IMR-90 (cell line): ENCODE measurements at regions not wholly inside any gene's neighbourhood (a gene's known extent, or its start where the extent isn't known, plus 50 kb on each side); places are given as distances from the start of the nearest gene placed in this dataset.

Experiments used
- ATAC-seq: fragments of 200-7000 bp; cut with Tn5 transposase; 2 replicates; pipeline ENCODE4 v1.9.1; 2020; ENCODE audit warnings: low read depth, mild to moderate bottlenecking, moderate library complexity
- BruUV-seq: library from RNA; stranded (reverse); fragments of 400-500 nt; replicated peaks from 2 replicates; lab custom pipeline; 2021; lab: Mats Ljungman, UMichigan
- CTCF ChIA-PET: fragments of 300-600 bp; formaldehyde crosslinking; extraction: SDS; loops from one replicate; lab custom pipeline; 2021; ENCODE audit warnings: antibody characterized with exemption; lab: Yijun Ruan, JAX
- POLR2A ChIA-PET: fragments of 300-600 bp; sonication (Branson Sonifier 250); formaldehyde crosslinking; loops from one replicate; lab custom pipeline; 2022; ENCODE audit warnings: antibody characterized with exemption; ENCODE audit not compliant: unreplicated experiment; lab: Charles Lee
- DNase-seq: peaks from one replicate; pipeline ENCODE4 v3.0.0; 2013
- H2AFZ ChIP-seq: replicated peaks from 2 replicates; pipeline ENCODE3; 2013; ENCODE audit warnings: low read length, mild to moderate bottlenecking; ENCODE audit not compliant: poor library complexity
- H2AK5ac ChIP-seq: 2 replicates; pipeline ENCODE4 v1.6.1; 2013; ENCODE audit warnings: low read depth, low read length, inconsistent platforms
- H2AK9ac ChIP-seq: replicated peaks from 2 replicates; pipeline ENCODE3; 2013; ENCODE audit warnings: mild to moderate bottlenecking, low read depth, low read length, moderate library complexity; ENCODE audit not compliant: poor library complexity
- H2BK120ac ChIP-seq: 2 replicates; pipeline ENCODE4 v1.6.1; 2013; ENCODE audit warnings: low read depth, low read length, inconsistent platforms
- H2BK15ac ChIP-seq: 3 replicates; pipeline ENCODE4 v1.6.1; 2013; ENCODE audit warnings: low read depth, low read length, inconsistent platforms
- H2BK20ac ChIP-seq: 2 replicates; pipeline ENCODE4 v1.6.1; 2013; ENCODE audit warnings: low read depth, mild to moderate bottlenecking, inconsistent platforms, low read length, moderate library complexity
- H2BK5ac ChIP-seq: 2 replicates; pipeline ENCODE4 v1.6.1; 2013; ENCODE audit warnings: mild to moderate bottlenecking, low read depth, low read length, inconsistent platforms; ENCODE audit not compliant: poor library complexity, severe bottlenecking
- H3K14ac ChIP-seq: replicated peaks from 2 replicates; pipeline ENCODE4 v1.6.1; 2013; ENCODE audit warnings: low read depth, low read length, inconsistent platforms
- H3K18ac ChIP-seq: 2 replicates; pipeline ENCODE4 v1.6.1; 2013; ENCODE audit warnings: low read depth, low read length, control low read depth
- H3K23ac ChIP-seq: 2 replicates; pipeline ENCODE4 v1.6.1; 2013; ENCODE audit warnings: low read depth, low read length, inconsistent platforms
- H3K27ac ChIP-seq: 2 replicates; pipeline ENCODE4 v1.5.1; 2013; ENCODE audit warnings: mild to moderate bottlenecking, control low read depth, low read length; ENCODE audit not compliant: insufficient read depth
- H3K27me3 ChIP-seq: 2 replicates; pipeline ENCODE4 v1.6.1; 2013; ENCODE audit warnings: low read length; ENCODE audit not compliant: control insufficient read depth, insufficient read depth
- H3K36me3 ChIP-seq: 2 replicates; pipeline ENCODE4 v1.6.1; 2013; ENCODE audit warnings: low read length, mixed read lengths; ENCODE audit not compliant: control insufficient read depth, insufficient read depth
- H3K4ac ChIP-seq: 2 replicates; pipeline ENCODE4 v1.6.1; 2013; ENCODE audit warnings: low read depth, low read length, inconsistent platforms
- H3K4me1 ChIP-seq: 2 replicates; pipeline ENCODE4 v1.6.1; 2013; ENCODE audit warnings: low read length, mixed read lengths; ENCODE audit not compliant: control insufficient read depth, insufficient read depth
- H3K4me2 ChIP-seq: 2 replicates; pipeline ENCODE4 v1.6.1; 2013; ENCODE audit warnings: low read depth, mild to moderate bottlenecking, control low read depth, low read length, moderate library complexity
- H3K4me3 ChIP-seq: 2 replicates; pipeline ENCODE4 v1.5.1; 2013; ENCODE audit warnings: low read depth, mild to moderate bottlenecking, control low read depth, low read length, moderate library complexity; ENCODE audit not compliant: insufficient read depth
- H3K56ac ChIP-seq: 2 replicates; pipeline ENCODE4 v1.6.1; 2013; ENCODE audit warnings: low read length, inconsistent platforms; ENCODE audit not compliant: insufficient read depth; ENCODE audit errors: extremely low read depth
- H3K79me1 ChIP-seq, 2 experiments: 2 replicates each; pipeline ENCODE4 v1.6.1; 2013; ENCODE audit warnings: low read length in 2 of 2, inconsistent platforms in 1 of 2, low read depth in 1 of 2
- H3K9ac ChIP-seq: 2 replicates; pipeline ENCODE4 v1.6.1; 2013; ENCODE audit warnings: low read depth, low read length, control low read depth
- H3K9me1 ChIP-seq: 2 replicates; pipeline ENCODE4 v1.6.1; 2013; ENCODE audit warnings: low read length, inconsistent platforms; ENCODE audit not compliant: insufficient read depth
- H3K9me3 ChIP-seq: 2 replicates; pipeline ENCODE4 v1.6.1; 2013; ENCODE audit warnings: low read length; ENCODE audit not compliant: control insufficient read depth, insufficient read depth
- H4K20me1 ChIP-seq: 2 replicates; pipeline ENCODE4 v1.6.1; 2013; ENCODE audit warnings: low read length, inconsistent platforms; ENCODE audit not compliant: insufficient read depth
- H4K5ac ChIP-seq: 2 replicates; pipeline ENCODE4 v1.6.1; 2013; ENCODE audit warnings: mild to moderate bottlenecking, low read depth, low read length, control low read depth
- H4K8ac ChIP-seq, 2 experiments: 2 replicates each; pipeline ENCODE4 v1.6.1; 2013; ENCODE audit warnings: low read depth in 2 of 2, low read length in 2 of 2, control low read depth in 1 of 2, inconsistent platforms in 1 of 2
- H4K91ac ChIP-seq: 2 replicates; pipeline ENCODE4 v1.6.1; 2013; ENCODE audit warnings: low read depth, low read length, inconsistent platforms; ENCODE audit not compliant: insufficient read depth
- BHLHE40 ChIP-seq: fragments of 150-350 bp; IDR thresholded peaks from 2 replicates; pipeline ENCODE4 v1.6.1; 2016; ENCODE audit warnings: mild to moderate bottlenecking, low read depth, low read length
- CHD1 ChIP-seq: IDR thresholded peaks from 2 replicates; pipeline ENCODE4 v1.6.1; 2012; ENCODE audit warnings: low read depth, low read length, improper control_type of control experiment
- FOS ChIP-seq: fragments of 150-350 bp; IDR thresholded peaks from 2 replicates; pipeline ENCODE4 v1.6.1; 2016; ENCODE audit warnings: low read depth, low read length
- MAFK ChIP-seq: IDR thresholded peaks from 2 replicates; pipeline ENCODE4 v1.6.1; 2012; ENCODE audit warnings: low read depth, low read length, improper control_type of control experiment
- MAZ ChIP-seq: IDR thresholded peaks from 2 replicates; pipeline ENCODE4 v1.6.1; 2012; ENCODE audit warnings: low read depth, mild to moderate bottlenecking, low read length, improper control_type of control experiment, moderate library complexity, borderline replicate concordance
- MXI1 ChIP-seq: IDR thresholded peaks from 2 replicates; pipeline ENCODE4 v1.6.1; 2012; ENCODE audit warnings: low read depth, mild to moderate bottlenecking, low read length, moderate library complexity, borderline replicate concordance
- NFE2L2 ChIP-seq: fragments of 150-350 bp; IDR thresholded peaks from 2 replicates; pipeline ENCODE4 v1.6.1; 2016; ENCODE audit warnings: low read depth, mild to moderate bottlenecking, low read length
- POLR2A ChIP-seq: IDR thresholded peaks from 2 replicates; pipeline ENCODE4 v1.6.1; 2012; ENCODE audit warnings: mild to moderate bottlenecking, low read depth, low read length
- RAD21 ChIP-seq: IDR thresholded peaks from 2 replicates; pipeline ENCODE4 v1.6.1; 2012; ENCODE audit warnings: low read length, improper control_type of control experiment
- RCOR1 ChIP-seq: IDR thresholded peaks from 2 replicates; pipeline ENCODE4 v1.6.1; 2012; ENCODE audit warnings: mild to moderate bottlenecking, low read length, improper control_type of control experiment; ENCODE audit not compliant: insufficient replicate concordance
- RFX5 ChIP-seq: IDR thresholded peaks from 2 replicates; pipeline ENCODE4 v1.8.0; 2012; ENCODE audit warnings: low read depth, mild to moderate bottlenecking, low read length, moderate library complexity
- SMC3 ChIP-seq: fragments of 150-350 bp; IDR thresholded peaks from 2 replicates; pipeline ENCODE4 v1.6.1; 2016; ENCODE audit warnings: low read depth, mild to moderate bottlenecking, antibody characterized with exemption, low read length, moderate library complexity
- dilution Hi-C: fragments of 300-500 bp; cut with HindIII; formaldehyde crosslinking; loops from one replicate; pipeline ENCODE4 v1.14.3; 2018; ENCODE audit warnings: low sequenced_read_pairs; ENCODE audit not compliant: unreplicated experiment
- in situ Hi-C: fragments of 300-500 bp; cut with MboI; formaldehyde crosslinking; loops from 3 replicates; pipeline ENCODE4 v1.14.3; 2019; ENCODE audit warnings: low sequenced_read_pairs, inconsistent platforms, mixed read lengths
- intact Hi-C: fragments of 100-400 bp; cut with micrococcal nuclease; formaldehyde crosslinking; loops from 2 replicates; pipeline ENCODE4 v1.10.0; 2022
- TF ChIP-seq, protein P1 (sequence below): conservative IDR thresholded peaks from 2 replicates; pipeline ENCODE4 v1.5.1; 2012; ENCODE audit warnings: mild to moderate bottlenecking, low read depth, low read length, improper control_type of control experiment
- TF ChIP-seq, protein P2 (sequence below): fragments of 150-350 bp; IDR thresholded peaks from 2 replicates; pipeline ENCODE4 v1.6.1; 2017; ENCODE audit warnings: mild to moderate bottlenecking, antibody characterized with exemption, low read length, low read depth

DNA sequence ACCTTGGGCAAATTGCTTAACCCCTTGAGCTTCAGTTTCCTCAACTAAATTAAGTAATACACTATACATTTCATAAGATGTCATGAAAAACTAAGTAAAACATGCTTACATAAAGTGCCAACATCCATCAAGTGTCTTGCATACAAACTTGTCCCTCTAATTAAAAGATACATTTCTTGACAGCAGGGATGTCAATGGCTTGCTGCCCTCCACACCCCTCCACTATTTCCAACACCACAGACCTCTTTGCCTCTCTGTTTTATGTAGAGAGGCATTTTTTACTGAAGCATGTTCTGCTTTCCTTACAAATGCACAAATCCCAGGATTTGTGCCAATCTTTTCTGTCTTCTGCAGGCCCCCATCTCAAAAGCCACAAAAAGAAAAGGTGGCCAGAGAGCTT is 89.0 kb upstream of the HOXC13 start:
- ChIA-PET POLR2A (no interaction called here), CTCF (no interaction called here)
- Histone ChIP-seq H2AK9ac (no peak overlapping the region), H3K14ac (no peak overlapping the region), H3K27me3 (peaks cover 26% of the 10 kb centered on the region), H3K36me3 (no peaks in the 10 kb centered on the region), H4K5ac (no peak overlapping the region), H2BK20ac (no peak overlapping the region), H3K9me3 (no peaks in the 10 kb centered on the region), H3K9ac (no peak overlapping the region), H3K56ac (no peak overlapping the region), H4K8ac (no peak overlapping the region), H3K4ac (no peak overlapping the region), H2AK5ac (no peak overlapping the region), H2BK5ac (no peak overlapping the region), H2BK120ac (no peak overlapping the region), H2BK15ac (no peak overlapping the region), H3K79me1 (no peaks in the 10 kb centered on the region), H3K4me1 (peaks cover 3% of the 10 kb centered on the region; the same call in 1 of the 2 replicates), H3K18ac (no peak overlapping the region), H3K27ac (no peak overlapping the region), H4K20me1 (no peaks in the 10 kb centered on the region), H3K9me1 (0 out of 2 replicates have a peak, but pooled peaks cover under 1% of the 10 kb centered on the region), H3K4me3 (no peak overlapping the region), H4K91ac (no peak overlapping the region), H2AFZ (no peak overlapping the region), H3K23ac (no peak overlapping the region), H3K4me2 (no peak overlapping the region)
- BruUV-seq = no TSS peak
- TF ChIP-seq RAD21 (no peak), MAZ (no peak), POLR2A (no peak), MAFK (no peak), RFX5 (no peak), FOS (no peak), SMC3 (no peak), NFE2L2 (no peak), BHLHE40 (no peak), MXI1 (no peak), RCOR1 (no peak), CHD1 (no peak)
- TF ChIP-seq, protein P1, sequence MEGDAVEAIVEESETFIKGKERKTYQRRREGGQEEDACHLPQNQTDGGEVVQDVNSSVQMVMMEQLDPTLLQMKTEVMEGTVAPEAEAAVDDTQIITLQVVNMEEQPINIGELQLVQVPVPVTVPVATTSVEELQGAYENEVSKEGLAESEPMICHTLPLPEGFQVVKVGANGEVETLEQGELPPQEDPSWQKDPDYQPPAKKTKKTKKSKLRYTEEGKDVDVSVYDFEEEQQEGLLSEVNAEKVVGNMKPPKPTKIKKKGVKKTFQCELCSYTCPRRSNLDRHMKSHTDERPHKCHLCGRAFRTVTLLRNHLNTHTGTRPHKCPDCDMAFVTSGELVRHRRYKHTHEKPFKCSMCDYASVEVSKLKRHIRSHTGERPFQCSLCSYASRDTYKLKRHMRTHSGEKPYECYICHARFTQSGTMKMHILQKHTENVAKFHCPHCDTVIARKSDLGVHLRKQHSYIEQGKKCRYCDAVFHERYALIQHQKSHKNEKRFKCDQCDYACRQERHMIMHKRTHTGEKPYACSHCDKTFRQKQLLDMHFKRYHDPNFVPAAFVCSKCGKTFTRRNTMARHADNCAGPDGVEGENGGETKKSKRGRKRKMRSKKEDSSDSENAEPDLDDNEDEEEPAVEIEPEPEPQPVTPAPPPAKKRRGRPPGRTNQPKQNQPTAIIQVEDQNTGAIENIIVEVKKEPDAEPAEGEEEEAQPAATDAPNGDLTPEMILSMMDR = no peak
- TF ChIP-seq, protein P2, sequence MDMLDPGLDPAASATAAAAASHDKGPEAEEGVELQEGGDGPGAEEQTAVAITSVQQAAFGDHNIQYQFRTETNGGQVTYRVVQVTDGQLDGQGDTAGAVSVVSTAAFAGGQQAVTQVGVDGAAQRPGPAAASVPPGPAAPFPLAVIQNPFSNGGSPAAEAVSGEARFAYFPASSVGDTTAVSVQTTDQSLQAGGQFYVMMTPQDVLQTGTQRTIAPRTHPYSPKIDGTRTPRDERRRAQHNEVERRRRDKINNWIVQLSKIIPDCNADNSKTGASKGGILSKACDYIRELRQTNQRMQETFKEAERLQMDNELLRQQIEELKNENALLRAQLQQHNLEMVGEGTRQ = no peak
- dilution Hi-C loops (no loop called here), intact Hi-C loops (no loop called here), in situ Hi-C loops (no loop called here)
- DNase-seq = no peak
- ATAC-seq = no peak
